A549 (cell line): ENCODE measurements at regions not wholly inside any gene's neighbourhood (a gene's known extent, or its start where the extent isn't known, plus 50 kb on each side); places are given as distances from the start of the nearest gene placed in this dataset.

Experiments used
- ATAC-seq, 2 experiments: fragments of 200-7000 bp in 1 of 2; fragments of >200 bp in 1 of 2; cut with Nextera tagmentation in 1 of 2; cut with Tn5 transposase in 1 of 2; 3 replicates each; pipeline versions ENCODE4 v1.8.0 to v1.9.1; 2018 to 2020; ENCODE audit warnings: mild to moderate bottlenecking in 1 of 2, moderate library complexity in 1 of 2
- CTCF ChIA-PET: fragments of 300-600 bp; sonication (Branson Sonifier 250); formaldehyde crosslinking; extraction: SDS; loops from one replicate; lab custom pipeline; 2021; ENCODE audit warnings: antibody characterized with exemption, inconsistent platforms; lab: Yijun Ruan, JAX
- POLR2A ChIA-PET: fragments of 350-600 bp; formaldehyde crosslinking; extraction: SDS; loops from one replicate; lab custom pipeline; 2021; ENCODE audit warnings: antibody characterized with exemption, inconsistent platforms; lab: Yijun Ruan, JAX
- DNase-seq, 2 experiments: peaks; one replicate each; pipeline versions ENCODE4 v3.0.0 to v3.0.0-alpha.2; 2011 to 2016; ENCODE audit warnings: low read depth in 1 of 2, low spot score in 1 of 2
- FAIRE-seq: peaks from 2 replicates; lab custom pipeline; 2011; peaks lifted over from hg19 to GRCh38; lab: Jason Lieb, UNC
- H3K27ac ChIP-seq, 2 experiments: fragments of >200 bp; sonication (Bioruptor Twin); formaldehyde crosslinking; 3 replicates each; pipeline ENCODE4 v1.5.1; 2016 to 2017
- H3K4me1 ChIP-seq: fragments of >200 bp; sonication (Bioruptor Twin); formaldehyde crosslinking; 3 replicates; pipeline ENCODE4 v1.6.1; 2016
- H3K4me2 ChIP-seq: fragments of >200 bp; sonication (Bioruptor Twin); formaldehyde crosslinking; 3 replicates; pipeline ENCODE4 v1.6.1; 2016
- H3K4me3 ChIP-seq: fragments of >200 bp; sonication (Bioruptor Twin); formaldehyde crosslinking; 3 replicates; pipeline ENCODE4 v1.5.1; 2016
- H3K9me3 ChIP-seq: fragments of >200 bp; sonication (Bioruptor Twin); formaldehyde crosslinking; 3 replicates; pipeline ENCODE4 v1.6.1; 2016
- ATOH8 ChIP-seq: fragments of 250-450 bp; sonication (Bioruptor Pico); IDR thresholded peaks from 2 replicates; pipeline ENCODE4 v1.5.0; 2020; ENCODE audit warnings: low read depth, mild to moderate bottlenecking, moderate library complexity
- BHLHE40 ChIP-seq: IDR thresholded peaks from 2 replicates; pipeline ENCODE4 v1.6.1; 2012; ENCODE audit warnings: low read depth, low read length, inconsistent platforms
- CBX8 ChIP-seq: fragments of 200-600 bp; sonication (generic); IDR thresholded peaks from 2 replicates; pipeline ENCODE4 v1.6.1; 2016
- CEBPB ChIP-seq, 2 experiments: fragments of >200 bp in 1 of 2; sonication (Bioruptor Twin) in 1 of 2; formaldehyde crosslinking in 1 of 2; IDR thresholded peaks; 2 replicates each; pipeline ENCODE4 v1.6.1; 2012 to 2016
- EHF ChIP-seq: fragments of 250-450 bp; sonication (Bioruptor Pico); IDR thresholded peaks from 2 replicates; pipeline ENCODE4 v1.5.0; 2020; ENCODE audit warnings: mild to moderate bottlenecking
- EP300 ChIP-seq, 2 experiments: fragments of >200 bp; sonication (Bioruptor Twin); formaldehyde crosslinking; IDR thresholded peaks; 2 replicates in 1 of 2; 3 replicates in 1 of 2; pipeline ENCODE4 v1.6.1; 2016 to 2017
- FOSL2 ChIP-seq, 2 experiments: fragments of 450-650 bp in 1 of 2; fragments of >200 bp in 1 of 2; sonication (Bioruptor Twin) in 1 of 2; formaldehyde crosslinking; IDR thresholded peaks; 2 replicates each; pipeline versions ENCODE4 v1.5.0 to v1.6.1; 2016 to 2020; ENCODE audit warnings: mild to moderate bottlenecking in 1 of 2, moderate library complexity in 1 of 2
- FOXS1 ChIP-seq: fragments of 250-450 bp; sonication (Bioruptor Pico); IDR thresholded peaks from 2 replicates; pipeline ENCODE4 v1.5.0; 2020; ENCODE audit warnings: mild to moderate bottlenecking, moderate library complexity
- HDAC2 ChIP-seq: fragments of 200-600 bp; sonication (generic); IDR thresholded peaks from 2 replicates; pipeline ENCODE4 v1.6.1; 2016
- HES2 ChIP-seq: fragments of >200 bp; sonication (Bioruptor Twin); formaldehyde crosslinking; IDR thresholded peaks from 2 replicates; pipeline ENCODE4 v1.6.1; 2016
- HMGXB4 ChIP-seq: fragments of 250-450 bp; sonication (Bioruptor Pico); IDR thresholded peaks from 2 replicates; pipeline ENCODE4 v1.5.0; 2021; ENCODE audit warnings: mild to moderate bottlenecking, moderate library complexity, borderline replicate concordance
- HOXA7 ChIP-seq: fragments of 250-450 bp; sonication (Bioruptor Pico); IDR thresholded peaks from 2 replicates; pipeline ENCODE4 v1.5.0; 2020; ENCODE audit warnings: mild to moderate bottlenecking, moderate library complexity
- HOXB13 ChIP-seq: fragments of 250-450 bp; sonication (Bioruptor Pico); IDR thresholded peaks from 2 replicates; pipeline ENCODE4 v1.5.0; 2020; ENCODE audit warnings: low read depth, mild to moderate bottlenecking, moderate library complexity
- HOXB5 ChIP-seq: fragments of 250-450 bp; sonication (Bioruptor Pico); IDR thresholded peaks from 2 replicates; pipeline ENCODE4 v1.5.0; 2020; ENCODE audit warnings: mild to moderate bottlenecking, moderate library complexity
- JUN ChIP-seq, 2 experiments: fragments of >200 bp; sonication (Bioruptor Twin); formaldehyde crosslinking; IDR thresholded peaks; 2 replicates in 1 of 2; 3 replicates in 1 of 2; pipeline ENCODE4 v1.6.1; 2016 to 2017
- KDM5A ChIP-seq: fragments of 200-600 bp; sonication (generic); IDR thresholded peaks from 2 replicates; pipeline ENCODE4 v1.6.1; 2016; ENCODE audit warnings: antibody characterized with exemption, mild to moderate bottlenecking
- MAFK ChIP-seq: fragments of 450-650 bp; IDR thresholded peaks from 2 replicates; pipeline ENCODE4 v1.6.1; 2014; ENCODE audit not compliant: partially characterized antibody
- MAX ChIP-seq: IDR thresholded peaks from 2 replicates; pipeline ENCODE4 v1.6.1; 2012
- MAZ ChIP-seq: fragments of 150-350 bp; IDR thresholded peaks from 2 replicates; pipeline ENCODE4 v1.6.1; 2014; ENCODE audit warnings: antibody characterized with exemption, low read depth, low read length, borderline replicate concordance
- MYC ChIP-seq: IDR thresholded peaks from 2 replicates; pipeline ENCODE4 v1.6.1; 2012; ENCODE audit warnings: mild to moderate bottlenecking, inconsistent platforms, low read length, improper control_type of control experiment, borderline replicate concordance
- NFE2L2 ChIP-seq: fragments of 150-350 bp; conservative IDR thresholded peaks from 2 replicates; pipeline ENCODE4 v1.6.1; 2014; ENCODE audit warnings: low read length
- NPAS2 ChIP-seq: fragments of 250-450 bp; sonication (Bioruptor Pico); IDR thresholded peaks from 2 replicates; pipeline ENCODE4 v1.8.0; 2022; ENCODE audit warnings: mild to moderate bottlenecking, moderate library complexity, borderline replicate concordance
- NR3C1 ChIP-seq: fragments of >200 bp; sonication (Bioruptor Twin); formaldehyde crosslinking; IDR thresholded peaks from 3 replicates; pipeline ENCODE4 v1.6.1; 2017
- PBX3 ChIP-seq: IDR thresholded peaks from 2 replicates; pipeline ENCODE4 v1.6.1; 2012
- PHF8 ChIP-seq: fragments of 200-600 bp; sonication (generic); IDR thresholded peaks from 2 replicates; pipeline ENCODE4 v1.6.1; 2016; ENCODE audit warnings: low read depth, mild to moderate bottlenecking, antibody characterized with exemption, moderate library complexity, borderline replicate concordance
- POLR2A ChIP-seq: IDR thresholded peaks from 2 replicates; pipeline ENCODE4 v1.6.1; 2012; ENCODE audit warnings: mild to moderate bottlenecking, low read length
- RARB ChIP-seq: fragments of 250-450 bp; sonication (Bioruptor Pico); IDR thresholded peaks from 2 replicates; pipeline ENCODE4 v1.8.0; 2021; ENCODE audit warnings: mild to moderate bottlenecking, moderate library complexity
- RNF2 ChIP-seq: fragments of 200-600 bp; sonication (generic); IDR thresholded peaks from 2 replicates; pipeline ENCODE4 v1.6.1; 2016; ENCODE audit warnings: low read depth, mild to moderate bottlenecking, antibody characterized with exemption, moderate library complexity, borderline replicate concordance
- TP53 ChIP-seq: fragments of 250-450 bp; sonication (Bioruptor Pico); IDR thresholded peaks from 2 replicates; pipeline ENCODE4 v1.5.0; 2021; ENCODE audit warnings: mild to moderate bottlenecking, moderate library complexity
- ZNF302 ChIP-seq: fragments of 250-450 bp; sonication (Bioruptor Pico); IDR thresholded peaks from 2 replicates; pipeline ENCODE4 v1.9.0; 2021; ENCODE audit warnings: inconsistent platforms, mild to moderate bottlenecking, moderate library complexity
- WGBS: methylation state at CpG from one replicate; pipeline ENCODE4 v1.1.6; 2017; ENCODE audit errors: missing lambda C conversion rate; 5-methylcytosine and 5-hydroxymethylcytosine counted together

GRCh38 chr13:73898276-73898675 lies 235.9 kb downstream of the KLF12 start:
- no peak for ATAC-seq
- FAIRE-seq = no peak
- Histone ChIP-seq H3K27ac (no peak overlapping the region), H3K4me2 (no peak overlapping the region), H3K4me3 (no peak overlapping the region), H3K9me3 (no peaks in the 10 kb centered on the region), H3K4me1 (no peaks in the 10 kb centered on the region)
- POLR2A ChIA-PET = no interaction called here
- WGBS = 18% methylated on average over 1 of the region's 1 CpG
- TF ChIP-seq HMGXB4 (CRISPR knock-in tag) (no peak), PBX3 (no peak), CBX8 (no peak), JUN (IDR thresholded peaks at IDR 0.05) (no peak), TP53 (CRISPR knock-in tag) (no peak), MAFK (no peak), NR3C1 (no peak), MAZ (no peak), HES2 (no peak), MYC (no peak), KDM5A (no peak), EHF (no peak), RNF2 (no peak)
- DNase-seq = no peak
- CTCF ChIA-PET = no interaction called here

GRCh38 chr13:73894995-73895571 lies 239.1 kb downstream of the KLF12 start:
- Histone ChIP-seq H3K9me3 (no peaks in the 10 kb centered on the region), H3K4me2 (no peak overlapping the region), H3K4me3 (no peak overlapping the region), H3K4me1 (peaks cover 5% of the 10 kb centered on the region; the same call in 1 of the 3 replicates), H3K27ac (no peak overlapping the region)
- no peak for ATAC-seq
- FAIRE-seq = no peak
- WGBS = 65% methylated on average over 4 of the region's 4 CpGs
- no peak for TF ChIP-seq HOXB5 (CRISPR knock-in tag)
- TF ChIP-seq FOXS1 (CRISPR knock-in tag) = no peak
- TF ChIP-seq CBX8 = no peak
- TF ChIP-seq NPAS2 (CRISPR knock-in tag) = no peak
- TF ChIP-seq ZNF302 (CRISPR knock-in tag) = no peak
- no peak for TF ChIP-seq MAX
- TF ChIP-seq PHF8 = no peak
- no peak for TF ChIP-seq EP300 (IDR thresholded peaks at IDR 0.05)
- no peak for TF ChIP-seq HOXA7 (CRISPR knock-in tag)
- no peak for TF ChIP-seq FOSL2 (IDR thresholded peaks at IDR 0.05)
- TF ChIP-seq FOSL2 (CRISPR knock-in tag; IDR thresholded peaks at IDR 0.05) = no peak
- TF ChIP-seq ATOH8 (CRISPR knock-in tag) = no peak
- TF ChIP-seq EHF = no peak
- TF ChIP-seq NFE2L2 = no peak
- TF ChIP-seq HDAC2 = no peak
- no peak for TF ChIP-seq RARB (CRISPR knock-in tag)
- TF ChIP-seq POLR2A = no peak
- no peak for TF ChIP-seq HOXB13
- TF ChIP-seq JUN (IDR thresholded peaks at IDR 0.05) = no peak
- no peak for TF ChIP-seq CEBPB (IDR thresholded peaks at IDR 0.05)
- no peak for TF ChIP-seq BHLHE40
- ChIA-PET CTCF (no interaction called here), POLR2A (no interaction called here)
- DNase-seq = no peak
